ENCODE measurements at regions not wholly inside any gene's neighbourhood (a gene's known extent, or its start where the extent isn't known, plus 50 kb on each side); places are given as distances from the start of the nearest gene placed in this dataset.

- ATAC-seq: no peak
- WGBS, 2 donors (ENCODE audit: low coverage in 1 of 2): no CpG with 5 or more reads among the region's 18 CpGs
- no peaks in the 10 kb centered on the region for H3K36me3 ChIP-seq
- no peaks in the 10 kb centered on the region for H3K4me1 ChIP-seq
- H3K27me3 ChIP-seq: peaks cover 28% of the 10 kb centered on the region
- TF ChIP-seq EP300 (IDR thresholded peaks at IDR 0.05) (no peak), POLR2AphosphoS5 (IDR thresholded peaks at IDR 0.05) (no peak), CTCF (IDR thresholded peaks at IDR 0.05) (no peak), POLR2A (IDR thresholded peaks at IDR 0.05) (no peak)
- peak overlapping the region in 1 of 2 donors; percentile 39 for H3K4me3 ChIP-seq
- no peaks in the 10 kb centered on the region for H3K9me3 ChIP-seq
- no peak overlapping the region for H3K27ac ChIP-seq
Observed at GRCh38 chrY:12421788-12422124, 279.3 kb upstream of the USP9Y start.

- WGBS, 2 donors (ENCODE audit: low coverage in 1 of 2): 66% methylated on average over 5 of the region's 5 CpGs; no CpG with 5 or more reads in 1 of the 2 donors
- Histone ChIP-seq H3K4me3 (no peak overlapping the region), H3K27me3 (peaks cover 28% of the 10 kb centered on the region), H3K9me3 (no peaks in the 10 kb centered on the region), H3K36me3 (no peaks in the 10 kb centered on the region), H3K4me1 (no peaks in the 10 kb centered on the region), H3K27ac (no peak overlapping the region)
- no peak for ATAC-seq
- no peak for TF ChIP-seq POLR2AphosphoS5 (IDR thresholded peaks at IDR 0.05)
- no peak for TF ChIP-seq CTCF (IDR thresholded peaks at IDR 0.05)
- TF ChIP-seq EP300 (IDR thresholded peaks at IDR 0.05): no peak
- TF ChIP-seq POLR2A (IDR thresholded peaks at IDR 0.05): no peak
Observed at GRCh38 chrY:12422536-12422935, 278.5 kb upstream of the USP9Y start.

- Histone ChIP-seq H3K27ac (no peak overlapping the region), H3K36me3 (no peaks in the 10 kb centered on the region), H3K27me3 (peaks cover 28% of the 10 kb centered on the region), H3K9me3 (no peaks in the 10 kb centered on the region), H3K4me3 (no peak overlapping the region), H3K4me1 (no peaks in the 10 kb centered on the region)
- ATAC-seq: no peak
- WGBS, 2 donors (ENCODE audit: low coverage in 1 of 2): 86% methylated on average over 3 of the region's 6 CpGs; no CpG with 5 or more reads in 1 of the 2 donors
- no peak for TF ChIP-seq EP300 (IDR thresholded peaks at IDR 0.05)
- TF ChIP-seq CTCF (IDR thresholded peaks at IDR 0.05): no peak
- TF ChIP-seq POLR2AphosphoS5 (IDR thresholded peaks at IDR 0.05): no peak
- no peak for TF ChIP-seq POLR2A (IDR thresholded peaks at IDR 0.05)
Observed at GRCh38 chrY:12423416-12424252, 277.4 kb upstream of the USP9Y start.

GRCh38 chrY:12425506-12425905 lies 275.5 kb upstream of the USP9Y start:
- no peak for ATAC-seq
- H3K36me3 ChIP-seq: no peaks in the 10 kb centered on the region
- peaks cover 19% of the 10 kb centered on the region for H3K27me3 ChIP-seq
- H3K4me1 ChIP-seq: no peaks in the 10 kb centered on the region
- TF ChIP-seq POLR2AphosphoS5 (IDR thresholded peaks at IDR 0.05): no peak
- TF ChIP-seq EP300 (IDR thresholded peaks at IDR 0.05): no peak
- TF ChIP-seq CTCF (IDR thresholded peaks at IDR 0.05): no peak
- TF ChIP-seq POLR2A (IDR thresholded peaks at IDR 0.05): no peak
- H3K9me3 ChIP-seq: no peaks in the 10 kb centered on the region
- no peak overlapping the region for H3K4me3 ChIP-seq
- H3K27ac ChIP-seq: no peak overlapping the region
- WGBS, 2 donors (ENCODE audit: low coverage in 1 of 2): 11% methylated on average over 5 of the region's 6 CpGs; no CpG with 5 or more reads in 1 of the 2 donors

GRCh38 chrY:12427361-12427760 lies 273.7 kb upstream of the USP9Y start:
- no peak overlapping the region for H3K27ac ChIP-seq
- H3K4me1 ChIP-seq: no peaks in the 10 kb centered on the region
- TF ChIP-seq POLR2A (IDR thresholded peaks at IDR 0.05) (no peak), CTCF (IDR thresholded peaks at IDR 0.05) (no peak), POLR2AphosphoS5 (IDR thresholded peaks at IDR 0.05) (no peak), EP300 (IDR thresholded peaks at IDR 0.05) (no peak)
- no peak for ATAC-seq
- H3K36me3 ChIP-seq: no peaks in the 10 kb centered on the region
- H3K27me3 ChIP-seq: peaks cover under 1% of the 10 kb centered on the region
- 60% methylated on average over 3 of the region's 5 CpGs; no CpG with 5 or more reads in 1 of the 2 donors for WGBS, 2 donors (ENCODE audit: low coverage in 1 of 2)
- H3K9me3 ChIP-seq: no peaks in the 10 kb centered on the region
- H3K4me3 ChIP-seq: no peak overlapping the region
